ENCODE measurements at regions not wholly inside any gene's neighbourhood (a gene's known extent, or its start where the extent isn't known, plus 50 kb on each side); places are given as distances from the start of the nearest gene placed in this dataset.

DNA sequence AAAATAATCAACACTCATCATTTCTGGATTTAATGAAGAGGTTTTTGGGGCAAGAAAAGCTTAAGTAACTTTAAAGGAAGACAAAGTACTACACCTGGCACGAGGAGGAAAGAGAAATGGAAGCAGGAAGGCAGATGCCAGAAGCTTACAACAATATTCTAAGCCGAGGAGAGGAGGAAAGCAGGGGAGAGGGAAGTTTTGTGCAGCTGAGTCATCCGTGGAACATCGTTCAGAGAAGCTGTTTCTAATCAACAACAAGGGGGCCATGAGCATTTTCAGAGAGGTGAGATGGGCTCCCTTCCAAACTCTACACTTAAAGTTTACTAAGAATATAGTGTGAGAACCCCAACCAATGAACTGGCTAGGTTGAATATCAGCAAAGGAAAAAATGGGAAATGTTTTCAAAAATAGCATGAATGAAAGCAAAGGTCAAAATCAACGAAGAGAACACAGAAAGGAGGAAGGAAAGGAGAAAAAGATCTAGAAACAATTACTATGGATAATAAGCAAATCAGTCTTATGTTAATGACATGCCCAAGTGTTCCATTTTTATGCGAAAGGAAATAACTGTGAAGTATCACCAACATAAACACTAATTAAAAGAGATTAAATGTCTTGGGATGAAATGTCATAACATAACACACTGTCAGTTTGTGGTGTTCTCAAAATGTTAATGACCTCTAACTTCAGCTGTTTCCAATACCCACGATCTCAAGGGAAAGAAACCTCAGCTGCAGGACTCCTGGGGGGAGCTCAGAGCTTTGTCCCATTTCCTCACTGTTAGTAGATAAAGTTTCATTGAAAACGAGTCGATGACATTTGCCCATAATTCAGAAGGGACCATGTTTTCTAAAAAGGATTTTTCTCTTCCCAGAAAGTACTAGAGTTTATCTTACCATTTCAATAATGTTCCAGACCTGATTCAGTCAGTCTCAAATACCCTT, 203.4 kb upstream of the STXBP5 start:
- H3K4me3 Mint-ChIP-seq: no peak overlapping the region
- no peaks in the 10 kb centered on the region for H3K9me3 Mint-ChIP-seq
- no peak overlapping the region for H3K27ac Mint-ChIP-seq
- DNase-seq (ENCODE audit: low spot score in 2 of 2) (no peak), ATAC-seq (no peak)
- H3K4me1 Mint-ChIP-seq: no peaks in the 10 kb centered on the region
- no peaks in the 10 kb centered on the region for H3K36me3 Mint-ChIP-seq

DNA sequence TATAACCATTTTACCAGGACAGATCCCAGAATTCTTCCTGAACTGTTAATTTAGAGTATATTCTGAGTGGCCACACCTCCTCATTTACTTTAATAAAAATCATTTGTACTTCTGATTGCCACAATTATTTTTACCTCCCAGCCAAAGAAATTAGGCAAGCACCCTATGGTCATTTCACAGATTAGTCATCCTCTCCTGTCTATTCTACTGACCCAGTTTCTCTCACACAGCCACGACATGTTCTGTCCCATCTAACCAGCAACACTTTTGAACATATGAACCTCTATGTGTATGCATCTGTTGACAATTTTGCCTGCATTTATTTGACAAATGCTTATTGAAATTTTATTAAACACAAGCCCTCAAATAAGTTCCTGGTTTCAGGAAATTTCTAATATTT, 202.6 kb upstream of the STXBP5 start:
- DNase-seq (ENCODE audit: low spot score in 2 of 2) (no peak), ATAC-seq (no peak)
- H3K9me3 Mint-ChIP-seq: no peaks in the 10 kb centered on the region
- H3K4me1 Mint-ChIP-seq: no peaks in the 10 kb centered on the region
- H3K4me3 Mint-ChIP-seq: no peak overlapping the region
- no peak overlapping the region for H3K27ac Mint-ChIP-seq
- no peaks in the 10 kb centered on the region for H3K36me3 Mint-ChIP-seq

DNA sequence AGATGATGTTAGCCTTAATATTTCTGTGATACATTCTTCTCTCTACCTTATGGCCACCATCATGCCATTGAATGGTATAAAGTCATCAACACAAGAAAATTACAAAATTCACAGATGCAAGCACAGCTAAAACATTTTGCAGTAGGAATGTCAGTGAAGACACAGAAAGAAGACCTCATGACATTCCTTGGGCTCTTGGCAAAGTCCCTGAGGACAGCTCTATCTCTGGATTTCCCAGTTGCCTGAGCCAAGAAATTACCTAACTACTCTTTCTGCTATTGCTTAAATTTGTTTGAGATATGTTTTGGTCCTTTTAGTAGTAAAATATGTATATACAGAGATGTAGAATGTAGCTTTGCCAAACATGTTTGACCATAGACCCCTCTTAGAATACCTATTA, 201.0 kb upstream of the STXBP5 start:
- Mint-ChIP-seq H3K9me3 (no peaks in the 10 kb centered on the region), H3K4me3 (no peak overlapping the region), H3K36me3 (no peaks in the 10 kb centered on the region), H3K27ac (no peak overlapping the region), H3K4me1 (no peaks in the 10 kb centered on the region)
- DNase-seq (ENCODE audit: low spot score in 2 of 2): no peak
- no peak for ATAC-seq

DNA sequence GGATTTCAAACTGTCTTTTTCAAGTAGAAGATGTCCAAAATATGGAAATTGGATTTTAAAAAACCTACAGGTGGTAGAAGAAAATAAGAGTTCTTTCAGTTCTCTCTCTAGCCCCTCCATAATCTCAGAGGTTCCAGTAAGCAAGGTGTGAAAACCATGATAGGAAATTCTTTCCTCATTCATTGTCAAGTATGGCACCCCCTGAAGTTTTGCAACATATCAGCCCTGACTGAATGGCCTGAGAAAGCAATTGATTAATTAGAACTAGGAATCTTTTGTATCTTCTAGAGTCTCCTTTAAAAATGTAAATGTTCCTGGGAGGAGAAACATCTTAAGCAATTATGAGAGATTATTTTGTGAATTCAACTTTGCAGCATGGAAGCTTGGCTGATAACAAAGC, 198.7 kb upstream of the STXBP5 start:
- DNase-seq (ENCODE audit: low spot score in 2 of 2) (no peak), ATAC-seq (no peak)
- H3K36me3 Mint-ChIP-seq: no peaks in the 10 kb centered on the region
- H3K9me3 Mint-ChIP-seq: peaks cover 3% of the 10 kb centered on the region
- H3K4me1 Mint-ChIP-seq: no peaks in the 10 kb centered on the region
- no peak overlapping the region for H3K4me3 Mint-ChIP-seq
- no peak overlapping the region for H3K27ac Mint-ChIP-seq

DNA sequence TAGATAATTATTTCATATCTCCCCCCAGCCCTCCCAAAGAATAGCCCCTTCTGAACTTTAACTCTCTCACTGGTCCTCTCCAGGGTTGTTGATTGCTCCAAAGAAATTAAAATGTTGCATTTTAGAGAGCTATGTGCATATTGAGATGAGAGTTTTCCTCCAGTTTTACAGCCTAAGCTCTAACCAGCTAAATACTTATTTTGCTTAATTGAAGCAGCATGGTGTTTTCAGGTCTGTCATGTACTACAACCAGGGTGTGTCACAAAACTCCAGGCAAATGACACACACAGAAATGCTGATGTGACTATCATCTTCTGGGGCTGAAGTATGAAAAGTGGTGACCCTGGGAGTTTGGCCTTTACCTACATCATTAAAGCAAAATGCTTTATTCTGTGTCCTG, 196.8 kb upstream of the STXBP5 start:
- H3K36me3 Mint-ChIP-seq: no peaks in the 10 kb centered on the region

DNA sequence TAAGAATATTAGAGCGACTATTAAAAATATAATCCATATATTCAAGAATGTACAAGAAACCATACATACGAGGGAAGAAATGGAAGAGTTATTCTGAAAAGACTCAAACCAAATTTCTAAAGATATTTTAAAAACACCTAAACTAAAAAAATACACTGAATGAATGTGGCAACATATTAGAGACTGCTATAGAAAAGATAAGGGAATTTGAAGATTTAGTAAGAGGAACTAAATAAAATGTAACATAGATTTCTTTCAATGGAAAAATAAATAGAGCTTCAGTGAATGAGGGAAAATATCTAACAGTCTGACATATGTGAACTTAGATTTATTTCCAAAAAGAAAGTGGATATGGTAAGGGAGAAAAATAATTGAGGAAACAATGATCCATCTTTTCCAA, 194.9 kb upstream of the STXBP5 start:
- H3K27ac Mint-ChIP-seq: no peak overlapping the region
- ATAC-seq: no peak

More for the DNA sequence above, 196.8 kb upstream of the STXBP5 start:
- H3K4me1 Mint-ChIP-seq: no peaks in the 10 kb centered on the region
- peaks cover 3% of the 10 kb centered on the region for H3K9me3 Mint-ChIP-seq
- no peak overlapping the region for H3K4me3 Mint-ChIP-seq
- DNase-seq (ENCODE audit: low spot score in 2 of 2) (no peak), ATAC-seq (no peak)
- H3K27ac Mint-ChIP-seq: no peak overlapping the region

DNA sequence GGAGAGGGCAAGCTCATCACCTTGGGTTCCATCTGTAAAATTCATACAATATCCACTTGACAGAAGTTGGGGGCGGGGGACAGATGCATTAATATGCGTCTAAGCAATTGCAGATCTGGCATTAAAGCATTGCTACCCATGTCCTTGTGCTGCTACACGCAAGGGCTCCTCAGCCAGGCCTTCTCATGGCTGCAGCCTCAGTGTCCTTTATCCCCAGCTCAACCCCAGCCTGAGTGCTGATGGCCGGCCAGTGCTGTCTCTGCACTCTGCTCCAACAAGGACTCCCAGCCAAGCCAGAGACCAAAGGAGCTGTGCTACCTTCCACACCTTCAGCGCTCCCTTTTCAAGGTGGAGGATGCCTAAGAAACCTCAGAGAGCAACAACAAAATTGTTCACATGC, 188.5 kb upstream of the STXBP5 start:
- Mint-ChIP-seq H3K4me1 (peaks cover 5% of the 10 kb centered on the region), H3K36me3 (no peaks in the 10 kb centered on the region), H3K4me3 (no peak overlapping the region), H3K9me3 (no peaks in the 10 kb centered on the region), H3K27ac (no peak overlapping the region)
- ATAC-seq: no peak
- DNase-seq (ENCODE audit: low spot score in 2 of 2): no peak

More for the DNA sequence above, 194.9 kb upstream of the STXBP5 start:
- H3K4me1 Mint-ChIP-seq: no peaks in the 10 kb centered on the region
- H3K9me3 Mint-ChIP-seq: peaks cover 3% of the 10 kb centered on the region
- DNase-seq (ENCODE audit: low spot score in 2 of 2): no peak
- H3K36me3 Mint-ChIP-seq: no peaks in the 10 kb centered on the region
- no peak overlapping the region for H3K4me3 Mint-ChIP-seq

DNA sequence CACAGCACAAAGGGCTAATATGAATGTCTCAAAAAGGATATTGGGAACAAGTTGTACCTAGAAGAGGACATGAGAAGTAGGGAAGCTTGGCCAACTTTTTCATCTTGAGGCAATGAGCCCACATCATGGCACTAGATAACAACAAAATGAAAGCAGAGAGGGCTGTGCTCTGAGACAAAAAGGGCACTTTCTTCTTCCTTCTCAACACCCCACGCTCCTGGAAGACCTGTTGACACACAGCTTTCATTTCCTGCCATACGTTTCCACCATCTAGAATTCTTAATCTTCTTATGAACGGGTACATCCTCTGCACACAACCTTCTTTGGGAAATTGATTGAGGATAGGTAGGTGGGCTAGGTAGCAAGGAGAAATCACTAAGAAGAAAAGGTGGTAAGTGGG, 187.8 kb upstream of the STXBP5 start:
- peaks cover 5% of the 10 kb centered on the region for H3K4me1 Mint-ChIP-seq
- peak; percentile 19 for ATAC-seq
- H3K36me3 Mint-ChIP-seq: no peaks in the 10 kb centered on the region
- H3K4me3 Mint-ChIP-seq: no peak overlapping the region
- no peaks in the 10 kb centered on the region for H3K9me3 Mint-ChIP-seq
- H3K27ac Mint-ChIP-seq: no peak overlapping the region
- no peak for DNase-seq (ENCODE audit: low spot score in 2 of 2)

DNA sequence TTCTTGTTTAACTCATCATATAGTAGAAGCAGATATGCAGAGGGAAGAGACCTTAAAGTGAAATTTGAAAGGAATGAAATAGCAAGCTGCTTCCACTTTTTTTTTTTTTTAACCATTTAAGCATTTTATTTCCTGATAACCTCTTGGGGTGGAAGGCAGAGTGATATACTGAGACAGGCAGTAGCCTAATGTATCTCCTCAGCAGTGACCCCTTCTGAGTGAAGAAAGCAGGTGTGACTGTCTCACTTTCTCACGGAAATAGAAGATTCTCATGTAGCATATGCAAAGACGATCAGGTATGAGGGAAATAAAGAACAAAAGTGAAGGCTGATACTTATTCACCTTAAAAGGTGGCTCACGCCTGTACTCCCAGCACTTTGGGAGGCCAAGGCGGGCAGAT, 187.1 kb upstream of the STXBP5 start:
- Mint-ChIP-seq H3K27ac (no peak overlapping the region), H3K9me3 (no peaks in the 10 kb centered on the region), H3K36me3 (no peaks in the 10 kb centered on the region), H3K4me1 (peaks cover 5% of the 10 kb centered on the region), H3K4me3 (no peak overlapping the region)
- ATAC-seq: no peak
- DNase-seq (ENCODE audit: low spot score in 2 of 2): no peak

DNA sequence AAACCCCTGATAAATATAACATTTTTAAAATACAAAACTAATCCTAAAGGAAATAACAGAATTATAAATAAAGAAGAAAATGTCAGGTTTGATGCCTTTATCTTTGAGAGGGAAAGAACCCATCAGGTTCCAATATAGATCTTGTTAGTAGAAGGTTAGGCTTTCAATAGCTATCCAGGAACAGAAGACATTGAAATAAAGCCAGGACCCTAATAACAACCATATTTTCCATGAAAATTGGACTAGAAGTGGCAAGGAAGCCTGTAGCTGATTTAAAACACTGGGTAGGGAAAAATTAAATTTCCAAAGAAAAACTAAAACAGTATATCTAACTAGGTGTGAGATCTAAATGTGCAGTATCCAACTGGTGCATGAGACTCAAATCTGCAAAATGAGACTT, 185.2 kb upstream of the STXBP5 start:
- Mint-ChIP-seq H3K4me3 (no peak overlapping the region), H3K27ac (no peak overlapping the region), H3K4me1 (peaks cover 5% of the 10 kb centered on the region), H3K36me3 (no peaks in the 10 kb centered on the region), H3K9me3 (no peaks in the 10 kb centered on the region)
- DNase-seq (ENCODE audit: low spot score in 2 of 2) (no peak), ATAC-seq (no peak)

DNA sequence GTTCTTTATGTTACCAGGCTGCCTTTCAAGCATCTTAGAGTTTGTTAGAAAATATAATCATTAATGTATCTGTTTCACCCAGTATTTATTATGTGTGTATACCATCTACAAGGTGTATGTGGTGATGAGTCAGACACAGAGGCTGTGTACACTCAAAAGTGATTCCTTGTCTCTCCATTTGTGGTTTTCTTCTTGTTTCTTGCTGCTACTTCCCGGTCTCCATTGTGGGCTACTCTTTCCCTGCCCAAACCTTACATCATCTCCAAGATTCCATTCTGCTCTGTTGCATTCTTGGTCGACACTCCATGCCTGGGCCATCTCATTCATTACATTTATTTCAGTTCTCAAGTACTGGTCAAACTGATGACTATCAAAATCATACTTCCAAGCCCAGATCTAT, 182.2 kb upstream of the STXBP5 start:
- Mint-ChIP-seq H3K4me1 (no peaks in the 10 kb centered on the region), H3K4me3 (no peak overlapping the region), H3K9me3 (no peaks in the 10 kb centered on the region), H3K36me3 (no peaks in the 10 kb centered on the region), H3K27ac (no peak overlapping the region)
- DNase-seq (ENCODE audit: low spot score in 2 of 2) (no peak), ATAC-seq (peak; percentile 40)

DNA sequence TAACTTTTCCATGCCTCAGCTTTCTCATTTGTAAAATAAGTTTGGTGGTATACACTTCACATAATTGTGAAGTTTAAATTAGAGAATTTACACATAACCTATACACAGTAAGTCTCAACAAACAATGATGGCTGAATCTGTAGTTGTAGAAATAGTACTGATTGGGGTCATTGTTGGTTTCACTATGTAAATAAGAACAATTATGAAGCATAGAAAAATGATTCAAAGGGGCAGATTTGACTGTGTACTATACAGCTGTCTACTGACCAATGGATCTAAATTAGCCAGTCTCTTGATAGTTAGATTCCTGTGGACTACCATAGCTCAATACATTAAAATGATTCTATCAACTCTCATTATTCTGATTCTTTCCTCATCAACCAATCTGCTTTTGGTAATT, 181.1 kb upstream of the STXBP5 start:
- Mint-ChIP-seq H3K9me3 (no peaks in the 10 kb centered on the region), H3K36me3 (no peaks in the 10 kb centered on the region), H3K4me3 (no peak overlapping the region), H3K27ac (no peak overlapping the region), H3K4me1 (no peaks in the 10 kb centered on the region)
- ATAC-seq (no peak), DNase-seq (ENCODE audit: low spot score in 2 of 2) (no peak)

DNA sequence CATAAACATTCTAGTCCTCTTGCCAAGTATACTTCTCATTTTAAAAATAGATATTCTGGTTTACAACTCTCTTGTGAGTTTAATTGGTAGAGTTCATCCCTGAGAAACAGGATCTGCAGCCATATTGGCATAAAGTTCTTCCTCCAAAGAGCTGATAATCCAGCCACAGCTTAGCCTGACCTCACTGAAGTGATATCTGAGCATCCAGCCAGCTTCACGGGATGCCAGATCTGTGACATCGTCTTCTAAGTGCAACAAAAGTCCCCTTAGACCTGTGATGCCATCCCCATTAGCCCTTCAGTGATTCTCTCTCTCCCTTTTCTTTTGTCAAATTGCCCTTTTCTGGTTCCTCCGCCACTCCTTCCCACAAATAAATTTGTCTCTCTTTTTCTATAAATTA, 180.6 kb upstream of the STXBP5 start:
- no peak for ATAC-seq
- Mint-ChIP-seq H3K27ac (no peak overlapping the region), H3K4me1 (no peaks in the 10 kb centered on the region)

DNA sequence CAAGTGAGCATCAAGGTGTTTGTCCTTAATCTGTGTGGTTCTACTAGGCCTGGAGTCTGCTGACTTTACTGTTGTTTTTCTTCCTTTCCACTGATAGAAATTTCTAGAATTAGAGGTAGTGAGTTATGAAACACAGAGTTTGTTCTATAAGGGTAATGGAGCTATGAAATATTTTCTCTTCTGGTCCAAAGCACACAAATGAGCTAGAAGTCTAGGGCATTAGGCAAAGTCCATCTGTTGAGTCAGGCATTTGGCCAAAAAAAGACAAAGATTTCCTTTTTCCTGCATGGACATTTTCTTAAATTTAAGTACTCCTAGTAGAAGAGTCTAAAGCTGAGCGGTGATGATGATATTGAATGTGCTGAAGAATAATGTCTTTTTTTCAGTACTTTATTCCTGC, 174.3 kb upstream of the STXBP5 start:
- ATAC-seq (no peak), DNase-seq (ENCODE audit: low spot score in 2 of 2) (no peak)
- H3K27ac Mint-ChIP-seq: no peak overlapping the region
- H3K9me3 Mint-ChIP-seq: no peaks in the 10 kb centered on the region
- H3K4me3 Mint-ChIP-seq: no peak overlapping the region
- no peaks in the 10 kb centered on the region for H3K4me1 Mint-ChIP-seq
- H3K36me3 Mint-ChIP-seq: no peaks in the 10 kb centered on the region

More for the DNA sequence above, 180.6 kb upstream of the STXBP5 start:
- Mint-ChIP-seq H3K9me3 (no peaks in the 10 kb centered on the region), H3K36me3 (no peaks in the 10 kb centered on the region), H3K4me3 (no peak overlapping the region)
- no peak for DNase-seq (ENCODE audit: low spot score in 2 of 2)

DNA sequence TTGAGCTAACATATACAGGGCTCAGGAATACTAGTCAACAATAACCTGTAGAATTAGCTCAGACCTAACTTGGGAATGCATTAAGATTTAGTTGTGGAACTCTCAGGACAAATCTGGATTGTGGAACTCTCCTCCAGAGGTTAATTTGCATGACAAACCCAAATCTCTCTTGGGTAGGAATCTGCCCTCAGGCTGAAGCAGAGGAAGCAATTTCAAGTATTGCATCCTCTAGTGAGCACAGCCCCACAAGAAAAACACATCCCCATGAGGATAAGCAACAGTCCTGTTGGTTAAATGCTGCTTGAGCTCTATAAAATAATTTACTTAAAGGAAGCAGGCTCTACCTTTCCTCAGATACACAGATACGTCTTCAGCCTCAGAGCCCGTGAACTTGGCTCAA, 170.9 kb upstream of the STXBP5 start:
- no peak overlapping the region for H3K27ac Mint-ChIP-seq
- H3K4me3 Mint-ChIP-seq: no peak overlapping the region
- no peak for DNase-seq (ENCODE audit: low spot score in 2 of 2)
- no peaks in the 10 kb centered on the region for H3K9me3 Mint-ChIP-seq
- no peaks in the 10 kb centered on the region for H3K4me1 Mint-ChIP-seq
- ATAC-seq: no peak
- no peaks in the 10 kb centered on the region for H3K36me3 Mint-ChIP-seq

DNA sequence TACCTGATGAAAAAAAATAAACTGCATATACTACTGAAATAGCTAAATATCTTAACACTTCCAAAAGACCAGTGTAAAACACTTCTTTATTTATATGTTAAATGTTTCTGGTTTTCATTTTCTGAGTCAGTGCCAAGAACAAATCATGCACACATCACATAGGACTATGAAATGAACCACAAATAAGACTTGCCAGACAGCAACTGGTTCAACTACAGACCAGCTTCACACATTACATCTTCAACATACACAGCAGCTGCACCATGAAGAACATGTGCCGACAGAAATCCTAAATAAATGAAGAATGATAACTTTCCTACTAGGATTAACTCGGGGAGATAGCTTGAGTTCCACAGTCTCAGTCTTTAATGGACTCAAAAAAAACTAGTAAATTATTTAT, 168.3 kb upstream of the STXBP5 start:
- no peak for DNase-seq (ENCODE audit: low spot score in 2 of 2)
- no peak for ATAC-seq
- no peak overlapping the region for H3K27ac Mint-ChIP-seq
- no peaks in the 10 kb centered on the region for H3K36me3 Mint-ChIP-seq
- no peaks in the 10 kb centered on the region for H3K9me3 Mint-ChIP-seq
- no peaks in the 10 kb centered on the region for H3K4me1 Mint-ChIP-seq
- no peak overlapping the region for H3K4me3 Mint-ChIP-seq

All from stimulated activated effector memory CD8-positive, alpha-beta T cell treated with anti-CD3 and anti-CD28 coated beads, Interleukin-12 subunit alpha, Interleukin-12 subunit beta, amount 100 ng/mL, for 72 hours (primary cell).